B cell (primary cell): ENCODE measurements at regions not wholly inside any gene's neighbourhood (a gene's known extent, or its start where the extent isn't known, plus 50 kb on each side); places are given as distances from the start of the nearest gene placed in this dataset.

Experiments used
- ATAC-seq: fragments of 200-7000 bp; cut with Tn5 transposase; one replicate; pipeline ENCODE4 v1.10.0; 2021; ENCODE audit warnings: low read depth, mild to moderate bottlenecking, moderate number of reproducible peaks, moderate library complexity
- CTCF ChIA-PET: fragments of 350-600 bp; sonication (Branson Sonifier 250); formaldehyde crosslinking; loops from one replicate; lab custom pipeline; 2021; ENCODE audit warnings: antibody characterized with exemption, inconsistent platforms; lab: Charles Lee
- POLR2A ChIA-PET: fragments of 350-600 bp; sonication (Branson Sonifier 250); formaldehyde crosslinking; loops from one replicate; lab custom pipeline; 2021; ENCODE audit warnings: antibody characterized with exemption; lab: Charles Lee
- DNase-seq: peaks from one replicate; pipeline ENCODE4 v3.0.0; 2013
- H2AFZ ChIP-seq: 2 replicates; pipeline ENCODE4 v1.6.1; 2012; ENCODE audit warnings: mild to moderate bottlenecking, low read depth, low read length; ENCODE audit not compliant: insufficient read depth, poor library complexity, severe bottlenecking
- H3K27ac ChIP-seq, 2 donors: 1 replicate in 1 of 2; 2 replicates in 1 of 2; pipeline ENCODE4 v1.5.1; 2012 to 2013; ENCODE audit warnings: low read length in 2 of 2, mild to moderate bottlenecking in 2 of 2, moderate library complexity in 1 of 2
- H3K27me3 ChIP-seq, 4 experiments: fragments of 200-600 bp in 1 of 4; sonication (generic) in 1 of 4; replicated peaks in 1 of 4; 1 replicate in 2 of 4; 2 replicates in 2 of 4; pipeline versions ENCODE4 v1.6.1 to v1.7.0; 2013 to 2016; ENCODE audit warnings: low read length in 3 of 4, mild to moderate bottlenecking in 2 of 4, mixed read lengths in 1 of 4, moderate library complexity in 1 of 4; ENCODE audit not compliant: insufficient read depth in 4 of 4, control insufficient read depth in 3 of 4; ENCODE audit errors: control extremely low read depth in 1 of 4
- H3K36me3 ChIP-seq, 2 experiments: replicated peaks in 1 of 2; 1 replicate in 1 of 2; 2 replicates in 1 of 2; pipeline versions ENCODE4 v1.6.1 to v1.7.1; 2013; ENCODE audit warnings: low read length in 1 of 2; ENCODE audit not compliant: insufficient read depth in 2 of 2, control insufficient read depth in 1 of 2; ENCODE audit errors: control extremely low read depth in 1 of 2, extremely low read depth in 1 of 2
- H3K4me1 ChIP-seq, 2 donors: fragments of 200-600 bp in 1 of 2; sonication (generic) in 1 of 2; 1 replicate in 1 of 2; 2 replicates in 1 of 2; pipeline versions ENCODE4 v1.5.1 to v1.6.1; 2013 to 2017; ENCODE audit warnings: low read length in 2 of 2; ENCODE audit not compliant: control insufficient read depth in 2 of 2, insufficient read depth in 2 of 2
- H3K4me2 ChIP-seq: replicated peaks from 2 replicates; pipeline ENCODE3; 2012; ENCODE audit warnings: mild to moderate bottlenecking, low read depth, low read length; ENCODE audit not compliant: poor library complexity, severe bottlenecking
- H3K4me3 ChIP-seq, 5 experiments: fragments of 200-600 bp in 1 of 5; sonication (generic) in 1 of 5; 1 replicate in 3 of 5; 2 replicates in 2 of 5; pipeline versions ENCODE4 v1.5.1 to v1.7.0; 2011 to 2016; ENCODE audit warnings: low read length in 4 of 5, mild to moderate bottlenecking in 4 of 5, low read depth in 2 of 5, control low read depth in 1 of 5, moderate library complexity in 1 of 5; ENCODE audit not compliant: insufficient read depth in 1 of 5; ENCODE audit errors: control extremely low read depth in 1 of 5, extremely low read depth in 1 of 5
- H3K79me2 ChIP-seq: fragments of 200-600 bp; sonication (generic); one replicate; pipeline ENCODE4 v1.6.0; 2016; ENCODE audit warnings: low read length; ENCODE audit not compliant: control insufficient read depth, insufficient read depth
- H3K9ac ChIP-seq: fragments of 200-600 bp; sonication (generic); 2 replicates; pipeline ENCODE4 v1.6.1; 2017; ENCODE audit warnings: mild to moderate bottlenecking, low read length, moderate library complexity
- H3K9me3 ChIP-seq, 3 donors: one replicate each; pipeline versions ENCODE4 v1.6.1 to v1.7.1; 2013; ENCODE audit warnings: low read length in 2 of 3; ENCODE audit not compliant: control insufficient read depth in 2 of 3, insufficient read depth in 1 of 3; ENCODE audit errors: control extremely low read depth in 1 of 3
- H4K20me1 ChIP-seq: 2 replicates; pipeline ENCODE4 v1.6.0; 2012; ENCODE audit warnings: mild to moderate bottlenecking, low read length; ENCODE audit not compliant: insufficient read depth, control insufficient read depth, poor library complexity, severe bottlenecking
- H3K27ac Mint-ChIP-seq: one replicate; pipeline ENCODE4 v1.8.0; 2021; ENCODE audit warnings: mixed read lengths
- H3K27me3 Mint-ChIP-seq: one replicate; pipeline ENCODE4 v1.8.0; 2021; ENCODE audit warnings: mixed read lengths
- H3K4me1 Mint-ChIP-seq: one replicate; pipeline ENCODE4 v1.8.0; 2021; ENCODE audit warnings: mixed read lengths
- H3K4me3 Mint-ChIP-seq: one replicate; pipeline ENCODE4 v1.8.0; 2021; ENCODE audit warnings: mixed read lengths
- H3K9me3 Mint-ChIP-seq: one replicate; pipeline ENCODE4 v1.8.0; 2022; ENCODE audit warnings: mixed read lengths; ENCODE audit not compliant: insufficient read depth
- EZH2 ChIP-seq: IDR thresholded peaks from 2 replicates; pipeline ENCODE4 v1.6.1; 2012; ENCODE audit warnings: borderline replicate concordance, low read depth, mild to moderate bottlenecking, moderate library complexity, low read length; ENCODE audit not compliant: insufficient read depth, poor library complexity, severe bottlenecking
- WGBS: methylation state at CpG from one replicate; pipeline ENCODE4 v1.1.5; 2013; ENCODE audit warnings: missing lambda C conversion rate; ENCODE audit not compliant: insufficient coverage; 5-methylcytosine and 5-hydroxymethylcytosine counted together
- intact Hi-C: fragments of 100-400 bp; cut with micrococcal nuclease; formaldehyde crosslinking; loops from one replicate; pipeline ENCODE4 v1.10.0; 2022
- TF ChIP-seq, protein P1 (sequence below): fragments of 200-600 bp; IDR thresholded peaks from one replicate; pipeline ENCODE4 v1.8.0; 2022; ENCODE audit warnings: antibody characterized with exemption, mild to moderate bottlenecking

DNA sequence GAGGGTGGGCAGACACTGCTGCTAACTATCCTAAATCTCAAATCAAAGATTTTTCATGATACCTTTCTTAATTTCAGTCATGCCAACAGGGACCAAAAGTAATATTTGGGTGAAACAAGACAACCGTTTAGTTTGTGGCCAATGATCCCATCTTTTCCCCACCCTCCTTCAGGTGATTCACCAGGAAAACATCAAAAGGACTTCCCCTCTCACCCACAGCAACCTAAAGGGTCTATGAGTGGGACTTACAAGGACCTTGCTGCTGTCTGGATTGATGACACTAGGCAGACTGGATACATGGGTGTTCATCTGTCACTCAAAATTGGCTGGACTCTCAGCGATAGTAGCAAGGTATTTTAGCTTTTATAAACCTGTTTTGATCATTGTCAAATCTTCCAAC lies 62.0 kb upstream of the ZC3H12C start:
- Histone ChIP-seq H3K36me3 (no peaks in the 10 kb centered on the region), H3K4me3 (no peak overlapping the region), H3K4me2 (no peak overlapping the region), H3K9ac (no peak overlapping the region), H3K4me1 (peaks cover 21 to 22% of the 10 kb centered on the region in 2 donors), H2AFZ (no peak overlapping the region), H3K9me3 (peaks cover 13 to 39% (median 13%) of the 10 kb centered on the region in 3 donors), H4K20me1 (no peaks in the 10 kb centered on the region), H3K27me3 (peaks cover 0 to 70% (median 48%) of the 10 kb centered on the region in 4 experiments), H3K79me2 (no peaks in the 10 kb centered on the region), H3K27ac (no peak overlapping the region)
- WGBS: no CpG with 5 or more reads among the region's 2 CpGs
- TF ChIP-seq, protein P1, sequence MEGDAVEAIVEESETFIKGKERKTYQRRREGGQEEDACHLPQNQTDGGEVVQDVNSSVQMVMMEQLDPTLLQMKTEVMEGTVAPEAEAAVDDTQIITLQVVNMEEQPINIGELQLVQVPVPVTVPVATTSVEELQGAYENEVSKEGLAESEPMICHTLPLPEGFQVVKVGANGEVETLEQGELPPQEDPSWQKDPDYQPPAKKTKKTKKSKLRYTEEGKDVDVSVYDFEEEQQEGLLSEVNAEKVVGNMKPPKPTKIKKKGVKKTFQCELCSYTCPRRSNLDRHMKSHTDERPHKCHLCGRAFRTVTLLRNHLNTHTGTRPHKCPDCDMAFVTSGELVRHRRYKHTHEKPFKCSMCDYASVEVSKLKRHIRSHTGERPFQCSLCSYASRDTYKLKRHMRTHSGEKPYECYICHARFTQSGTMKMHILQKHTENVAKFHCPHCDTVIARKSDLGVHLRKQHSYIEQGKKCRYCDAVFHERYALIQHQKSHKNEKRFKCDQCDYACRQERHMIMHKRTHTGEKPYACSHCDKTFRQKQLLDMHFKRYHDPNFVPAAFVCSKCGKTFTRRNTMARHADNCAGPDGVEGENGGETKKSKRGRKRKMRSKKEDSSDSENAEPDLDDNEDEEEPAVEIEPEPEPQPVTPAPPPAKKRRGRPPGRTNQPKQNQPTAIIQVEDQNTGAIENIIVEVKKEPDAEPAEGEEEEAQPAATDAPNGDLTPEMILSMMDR: no peak
- TF ChIP-seq EZH2: no peak
- H3K4me1 Mint-ChIP-seq: peaks cover 19% of the 10 kb centered on the region
- intact Hi-C loops: no loop called here
- no peak for ATAC-seq
- H3K27ac Mint-ChIP-seq: no peak overlapping the region
- no peak for DNase-seq
- POLR2A ChIA-PET: no interaction called here
- peaks cover 5% of the 10 kb centered on the region for H3K9me3 Mint-ChIP-seq
- H3K27me3 Mint-ChIP-seq: peaks cover 52% of the 10 kb centered on the region
- CTCF ChIA-PET: no interaction called here
- H3K4me3 Mint-ChIP-seq: no peak overlapping the region

DNA sequence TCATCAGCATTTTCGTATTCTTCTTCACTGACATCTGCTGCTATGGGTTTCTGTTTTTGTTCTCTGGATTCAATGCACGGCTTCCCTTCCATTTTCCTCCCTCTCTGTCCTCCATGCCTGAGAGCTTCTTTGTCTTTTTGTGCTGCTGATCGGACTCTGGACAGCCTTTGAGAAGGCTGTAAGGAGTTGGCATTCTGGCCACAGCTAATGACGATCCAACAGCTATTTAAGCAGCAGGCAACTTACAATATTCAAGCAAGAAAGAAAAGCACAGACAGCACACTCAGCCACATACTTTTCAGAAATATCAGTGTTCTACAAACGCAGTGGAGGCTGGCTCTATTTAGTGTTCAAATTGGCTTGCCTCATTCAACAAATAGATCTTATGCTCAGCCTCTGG lies 60.9 kb upstream of the ZC3H12C start:
- no peak for ATAC-seq
- H2AFZ ChIP-seq: no peak overlapping the region
- DNase-seq: no peak
- intact Hi-C loops: no loop called here
- H3K9ac ChIP-seq: no peak overlapping the region
- Mint-ChIP-seq H3K27ac (peak overlapping the region; percentile 8), H3K27me3 (peaks cover 62% of the 10 kb centered on the region), H3K9me3 (peaks cover 3% of the 10 kb centered on the region), H3K4me3 (no peak overlapping the region), H3K4me1 (peaks cover 11% of the 10 kb centered on the region)
- H3K36me3 ChIP-seq: no peaks in the 10 kb centered on the region
- CTCF ChIA-PET: no interaction called here
- H3K4me2 ChIP-seq: no peak overlapping the region
- no peak for TF ChIP-seq EZH2
- TF ChIP-seq, protein P1: no peak
- H3K9me3 ChIP-seq: peaks cover 12 to 29% (median 13%) of the 10 kb centered on the region in 3 donors
- POLR2A ChIA-PET: no interaction called here
- no peaks in the 10 kb centered on the region for H4K20me1 ChIP-seq
- H3K4me3 ChIP-seq: no peak overlapping the region
- no peak overlapping the region for H3K27ac ChIP-seq
- H3K4me1 ChIP-seq: peaks cover 12 to 14% of the 10 kb centered on the region in 2 donors
- peaks cover 0 to 76% (median 53%) of the 10 kb centered on the region in 4 experiments for H3K27me3 ChIP-seq
- WGBS: no CpG with 5 or more reads among the region's 5 CpGs
- H3K79me2 ChIP-seq: no peaks in the 10 kb centered on the region
